ENCODE measurements at regions not wholly inside any gene's neighbourhood (a gene's known extent, or its start where the extent isn't known, plus 50 kb on each side); places are given as distances from the start of the nearest gene placed in this dataset.

DNA sequence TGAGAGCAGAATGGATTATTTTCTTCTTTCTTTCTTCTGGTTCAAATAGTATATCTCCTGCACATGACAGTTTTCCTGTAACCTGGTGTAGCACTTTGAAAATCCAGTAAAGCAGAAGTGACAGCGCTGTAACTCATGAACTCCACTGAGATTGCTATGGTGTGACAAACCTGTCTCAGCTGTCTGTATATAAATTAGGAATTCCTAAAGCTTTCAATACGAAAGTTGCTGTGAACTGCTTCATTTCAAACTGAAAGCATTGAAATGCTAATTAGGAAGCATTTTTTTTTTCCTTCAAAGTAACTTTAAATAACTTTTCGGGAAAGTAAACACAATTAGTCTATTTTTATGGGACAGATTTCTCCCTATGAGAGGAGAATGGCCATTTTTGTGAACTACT, 646.9 kb upstream of the ZP4 start:
- TF ChIP-seq, protein P1, sequence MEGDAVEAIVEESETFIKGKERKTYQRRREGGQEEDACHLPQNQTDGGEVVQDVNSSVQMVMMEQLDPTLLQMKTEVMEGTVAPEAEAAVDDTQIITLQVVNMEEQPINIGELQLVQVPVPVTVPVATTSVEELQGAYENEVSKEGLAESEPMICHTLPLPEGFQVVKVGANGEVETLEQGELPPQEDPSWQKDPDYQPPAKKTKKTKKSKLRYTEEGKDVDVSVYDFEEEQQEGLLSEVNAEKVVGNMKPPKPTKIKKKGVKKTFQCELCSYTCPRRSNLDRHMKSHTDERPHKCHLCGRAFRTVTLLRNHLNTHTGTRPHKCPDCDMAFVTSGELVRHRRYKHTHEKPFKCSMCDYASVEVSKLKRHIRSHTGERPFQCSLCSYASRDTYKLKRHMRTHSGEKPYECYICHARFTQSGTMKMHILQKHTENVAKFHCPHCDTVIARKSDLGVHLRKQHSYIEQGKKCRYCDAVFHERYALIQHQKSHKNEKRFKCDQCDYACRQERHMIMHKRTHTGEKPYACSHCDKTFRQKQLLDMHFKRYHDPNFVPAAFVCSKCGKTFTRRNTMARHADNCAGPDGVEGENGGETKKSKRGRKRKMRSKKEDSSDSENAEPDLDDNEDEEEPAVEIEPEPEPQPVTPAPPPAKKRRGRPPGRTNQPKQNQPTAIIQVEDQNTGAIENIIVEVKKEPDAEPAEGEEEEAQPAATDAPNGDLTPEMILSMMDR (IDR thresholded peaks at IDR 0.05): no peak
- no peak for TF ChIP-seq POLR2A (IDR thresholded peaks at IDR 0.05)
